ENCODE measurements at regions not wholly inside any gene's neighbourhood (a gene's known extent, or its start where the extent isn't known, plus 50 kb on each side); places are given as distances from the start of the nearest gene placed in this dataset.

GRCh38 chr6:21958428-21958827 lies 338.4 kb downstream of the PRL start:
- TF ChIP-seq POLR2A (IDR thresholded peaks at IDR 0.05) (no peak), CTCF (IDR thresholded peaks at IDR 0.05) (no peak)

Measured in suprapubic skin (tissue), 3 donors.